Lower leg skin (tissue), 4 donors: ENCODE measurements at regions not wholly inside any gene's neighbourhood (a gene's known extent, or its start where the extent isn't known, plus 50 kb on each side); places are given as distances from the start of the nearest gene placed in this dataset.
"Not testable (repeated sequence)": the region's sequence is repeated elsewhere in the genome, so short reads cannot be mapped to it uniquely, and the experiment has no call there.

Experiments
- DNase-seq, 2 donors: peaks; one replicate each; pipeline ENCODE4 v3.0.0-alpha.2; 2019; ENCODE audit warnings: low spot score in 2 of 2
- H3K4me3 ChIP-seq: fragments of 200-600 bp; sonication (generic); 2 replicates; pipeline ENCODE4 v1.5.1; 2017; ENCODE audit warnings: mild to moderate bottlenecking, low read depth; ENCODE audit not compliant: poor library complexity, severe bottlenecking
- CTCF ChIP-seq, 3 donors: fragments of 450-650 bp; IDR thresholded peaks; one replicate each; pipeline ENCODE4 v1.5.1; 2016; ENCODE audit warnings: antibody characterized with exemption in 3 of 3, mild to moderate bottlenecking in 3 of 3, moderate library complexity in 2 of 3
- POLR2A ChIP-seq, 2 donors: fragments of 450-650 bp; IDR thresholded peaks; one replicate each; pipeline ENCODE4 v1.6.1; 2016 to 2017; ENCODE audit warnings: antibody characterized with exemption in 2 of 2, mild to moderate bottlenecking in 1 of 2, moderate library complexity in 1 of 2
- WGBS, 2 donors: methylation state at CpG; one replicate each; pipeline ENCODE4 v1.1.5; 2018; 5-methylcytosine and 5-hydroxymethylcytosine counted together
- intact Hi-C: fragments of 100-400 bp; cut with DNase I; formaldehyde crosslinking; loops from one replicate; pipeline ENCODE4 v1.15.0; 2023; ENCODE audit warnings: low total_unique reads

- intact Hi-C loops = loop anchor here (2.0 kb wide), 1 partner anchor 53 kb away; no protein-coding TSS in a partner anchor
- TF ChIP-seq CTCF (IDR thresholded peaks at IDR 0.05) (no peak), POLR2A (IDR thresholded peaks at IDR 0.05) (no peak)
- no peak overlapping the region for H3K4me3 ChIP-seq
- DNase-seq = no peak
- 87 to 88% methylated on average over 7 of the region's 7 CpGs for WGBS, 2 donors
Measured at GRCh38 chr2:37571587-37572136, 99.8 kb downstream of the CDC42EP3 start.

- no peak for DNase-seq
- no peak overlapping the region for H3K4me3 ChIP-seq
- intact Hi-C loops = loop anchor here (2.0 kb wide), 1 partner anchor 51 kb away; no protein-coding TSS in a partner anchor
- WGBS, 2 donors = 83 to 84% methylated on average over 3 of the region's 3 CpGs
- no peak for TF ChIP-seq POLR2A (IDR thresholded peaks at IDR 0.05)
- no peak for TF ChIP-seq CTCF (IDR thresholded peaks at IDR 0.05)
Measured at GRCh38 chr2:37573451-37574388, 97.7 kb downstream of the CDC42EP3 start.

GRCh38 chr2:37575780-37576179 lies 95.7 kb downstream of the CDC42EP3 start:
- TF ChIP-seq POLR2A (IDR thresholded peaks at IDR 0.05) (no peak), CTCF (IDR thresholded peaks at IDR 0.05) (no peak)
- 100% methylated on average over 1 of the region's 1 CpG for WGBS, 2 donors
- intact Hi-C loops = no loop called here
- H3K4me3 ChIP-seq = no peak overlapping the region
- no peak for DNase-seq

- WGBS, 2 donors = 91 to 94% methylated on average over 2 of the region's 2 CpGs
- DNase-seq, intact Hi-C loops, H3K4me3 ChIP-seq: not testable (repeated sequence)
Measured at GRCh38 chr2:37576194-37576593, 95.2 kb downstream of the CDC42EP3 start.

DNA sequence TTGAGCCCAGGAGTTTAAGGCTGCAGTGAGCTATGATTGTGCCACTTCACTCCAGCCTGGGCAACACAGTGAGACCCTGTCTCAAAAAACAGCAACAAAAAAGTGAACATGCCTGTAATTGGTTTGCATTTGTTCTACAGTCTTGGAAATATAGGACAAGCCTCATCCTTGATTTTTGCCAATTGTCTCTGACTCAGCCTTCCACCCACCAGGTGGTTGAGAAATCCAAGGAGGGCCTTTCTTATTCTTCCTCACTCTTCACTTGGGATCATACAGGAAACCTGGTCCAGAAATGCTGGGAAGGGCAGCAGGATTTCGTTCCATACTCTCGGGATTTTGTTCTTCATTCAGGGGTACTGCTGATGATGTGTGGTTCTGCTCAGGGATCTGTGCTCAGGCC lies 94.6 kb downstream of the CDC42EP3 start:
- 78 to 91% methylated on average over 2 of the region's 2 CpGs for WGBS, 2 donors
- H3K4me3 ChIP-seq = no peak overlapping the region
- intact Hi-C loops = no loop called here
- DNase-seq = no peak
- TF ChIP-seq POLR2A (IDR thresholded peaks at IDR 0.05) (no peak), CTCF (IDR thresholded peaks at IDR 0.05) (no peak)

DNA sequence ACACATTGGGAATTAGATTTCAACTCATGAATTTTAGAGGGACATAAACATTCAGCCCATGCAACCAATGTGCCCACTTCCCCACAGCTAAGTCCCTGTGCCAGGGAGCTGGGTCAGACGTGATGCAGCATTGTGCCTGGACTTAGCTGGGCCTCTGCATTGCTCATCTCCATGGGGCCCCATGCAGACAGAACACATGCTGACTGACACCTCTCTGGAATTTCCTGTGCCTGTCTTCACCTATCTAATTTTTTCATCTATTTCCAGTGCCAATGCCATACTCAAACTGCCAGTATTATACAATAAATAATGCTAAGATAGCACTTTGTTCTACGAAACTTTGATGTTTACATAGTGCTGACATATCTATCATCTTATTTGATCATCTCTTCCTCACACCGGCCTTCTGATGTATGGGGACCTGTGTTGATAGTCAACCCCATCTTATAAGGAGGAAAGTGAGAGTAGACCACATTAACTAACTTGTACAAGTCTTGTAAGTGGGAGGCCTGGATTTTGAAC lies 92.2 kb downstream of the CDC42EP3 start:
- no peak overlapping the region for H3K4me3 ChIP-seq
- TF ChIP-seq POLR2A (IDR thresholded peaks at IDR 0.05) (no peak), CTCF (IDR thresholded peaks at IDR 0.05) (no peak)
- 85 to 88% methylated on average over 3 of the region's 3 CpGs for WGBS, 2 donors
- intact Hi-C loops = no loop called here
- no peak for DNase-seq

DNA sequence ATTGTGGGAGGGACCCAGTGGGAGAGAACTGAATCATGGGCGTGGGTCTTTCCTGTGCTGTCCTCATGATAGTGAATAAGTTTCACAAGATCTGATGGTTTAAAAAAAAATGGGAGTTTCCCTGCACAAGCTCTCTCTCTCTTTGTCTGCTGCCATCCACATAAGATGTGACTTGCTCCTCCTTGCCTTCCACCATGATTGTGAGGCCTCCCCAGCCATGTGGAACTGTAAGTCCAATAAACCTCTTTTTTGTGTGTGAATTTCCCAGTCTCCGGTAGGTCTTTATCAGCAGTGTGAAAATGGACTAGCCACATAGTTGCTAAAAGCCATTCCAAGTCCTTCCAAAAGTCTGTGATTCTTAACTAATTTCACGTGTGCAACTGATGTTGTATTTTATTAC lies 91.5 kb downstream of the CDC42EP3 start:
- intact Hi-C loops, H3K4me3 ChIP-seq, DNase-seq: not testable (repeated sequence)
- WGBS, 2 donors = 95 to 98% methylated on average over 3 of the region's 3 CpGs
